H1 (cell line): ENCODE measurements at regions not wholly inside any gene's neighbourhood (a gene's known extent, or its start where the extent isn't known, plus 50 kb on each side); places are given as distances from the start of the nearest gene placed in this dataset.

ENCODE experiments used
- CTCF ChIA-PET: fragments of 300-600 bp; sonication (Branson Sonifier 250); formaldehyde crosslinking; loops from one replicate; lab custom pipeline; 2021; ENCODE audit not compliant: partially characterized antibody; lab: Charles Lee
- POLR2A ChIA-PET: fragments of 300-600 bp; sonication (Branson Sonifier 250); formaldehyde crosslinking; loops from one replicate; lab custom pipeline; 2021; ENCODE audit warnings: inconsistent platforms; ENCODE audit not compliant: partially characterized antibody; lab: Charles Lee
- DNase-seq, 2 experiments: peaks; one replicate each; pipeline versions ENCODE4 v3.0.0 to v3.0.0-alpha.2; 2010 to 2022; ENCODE audit warnings: low spot score in 2 of 2, low read depth in 1 of 2, mixed read lengths in 1 of 2
- FAIRE-seq: peaks from 2 replicates; lab custom pipeline; 2011; peaks lifted over from hg19 to GRCh38; lab: Jason Lieb, UNC
- H2AFZ ChIP-seq: 2 replicates; pipeline ENCODE4 v1.8.1; 2012; ENCODE audit warnings: low read length, inconsistent platforms
- H2AK5ac ChIP-seq: 2 replicates; pipeline ENCODE4 v1.6.1; 2013; ENCODE audit warnings: low read depth, low read length
- H2BK120ac ChIP-seq: replicated peaks from 2 replicates; pipeline ENCODE3; 2013; ENCODE audit warnings: low read depth, low read length, inconsistent platforms
- H2BK12ac ChIP-seq: 2 replicates; pipeline ENCODE4 v1.6.1; 2013; ENCODE audit warnings: low read depth, low read length
- H2BK15ac ChIP-seq: 2 replicates; pipeline ENCODE4 v1.6.1; 2013; ENCODE audit warnings: low read length
- H2BK20ac ChIP-seq: 2 replicates; pipeline ENCODE4 v1.6.1; 2013; ENCODE audit warnings: low read length
- H2BK5ac ChIP-seq: 2 replicates; pipeline ENCODE4 v1.6.1; 2013; ENCODE audit warnings: low read depth, low read length
- H3K14ac ChIP-seq: 2 replicates; pipeline ENCODE4 v1.6.1; 2013; ENCODE audit warnings: inconsistent platforms; ENCODE audit not compliant: insufficient read length
- H3K18ac ChIP-seq: 2 replicates; pipeline ENCODE4 v1.6.1; 2013; ENCODE audit warnings: low read length; ENCODE audit errors: extremely low read depth
- H3K23ac ChIP-seq: 2 replicates; pipeline ENCODE4 v1.6.1; 2013; ENCODE audit warnings: inconsistent platforms; ENCODE audit not compliant: insufficient read length
- H3K23me2 ChIP-seq: 2 replicates; pipeline ENCODE4 v1.6.1; 2013; ENCODE audit warnings: low read depth, low read length
- H3K27ac ChIP-seq: 2 replicates; pipeline ENCODE4 v1.6.1; 2011; ENCODE audit warnings: low read depth, low read length, inconsistent platforms
- H3K27me3 ChIP-seq, 4 experiments: replicated peaks in 1 of 4; 1 replicate in 1 of 4; 2 replicates in 3 of 4; pipeline versions ENCODE4 v1.6.1 to v1.8.1; 2011 to 2013; ENCODE audit warnings: low read length in 3 of 4, mild to moderate bottlenecking in 3 of 4, inconsistent platforms in 2 of 4, mixed read lengths in 2 of 4, moderate library complexity in 1 of 4; ENCODE audit not compliant: control insufficient read depth in 3 of 4, insufficient read depth in 3 of 4; ENCODE audit errors: extremely low read depth in 1 of 4
- H3K36me3 ChIP-seq, 4 experiments: 2 replicates each; pipeline versions ENCODE4 v1.6.1 to v1.8.1; 2011 to 2013; ENCODE audit warnings: mild to moderate bottlenecking in 4 of 4, low read length in 3 of 4, moderate library complexity in 2 of 4, control low read depth in 1 of 4, inconsistent platforms in 1 of 4; ENCODE audit not compliant: insufficient read depth in 4 of 4, control insufficient read depth in 2 of 4
- H3K4ac ChIP-seq: replicated peaks from 2 replicates; pipeline ENCODE3; 2013; ENCODE audit warnings: low read length, low read depth, mixed read lengths, inconsistent platforms; ENCODE audit not compliant: insufficient read length
- H3K4me1 ChIP-seq, 4 experiments: replicated peaks in 1 of 4; 1 replicate in 1 of 4; 2 replicates in 3 of 4; pipeline versions ENCODE4 v1.6.1 to v1.8.1; 2011 to 2013; ENCODE audit warnings: low read length in 3 of 4, inconsistent platforms in 2 of 4, mixed read lengths in 1 of 4; ENCODE audit not compliant: insufficient read depth in 4 of 4, control insufficient read depth in 3 of 4
- H3K4me2 ChIP-seq, 2 experiments: 2 replicates each; pipeline versions ENCODE4 v1.6.1 to v1.8.1; 2011 to 2013; ENCODE audit warnings: low read depth in 2 of 2, low read length in 2 of 2, control low read depth in 1 of 2, inconsistent platforms in 1 of 2, mild to moderate bottlenecking in 1 of 2; ENCODE audit not compliant: insufficient read depth in 1 of 2
- H3K4me3 ChIP-seq, 4 experiments: fragments of 200-600, 300-600 bp in 1 of 4; sonication (generic), shearing (Covaris generic), sonication (Bioruptor Twin) in 1 of 4; 2 replicates each; pipeline versions ENCODE4 v1.5.1 to v1.8.1; 2011 to 2016; ENCODE audit warnings: low read length in 4 of 4, low read depth in 3 of 4, control low read depth in 2 of 4, inconsistent platforms in 2 of 4, mild to moderate bottlenecking in 2 of 4, mixed read lengths in 1 of 4, moderate library complexity in 1 of 4; ENCODE audit not compliant: insufficient read depth in 2 of 4; ENCODE audit errors: extremely low read depth in 1 of 4
- H3K56ac ChIP-seq: replicated peaks from 2 replicates; pipeline ENCODE3; 2013; ENCODE audit warnings: low read depth, mild to moderate bottlenecking, mixed read lengths, low read length, inconsistent platforms; ENCODE audit not compliant: insufficient read length
- H3K79me1 ChIP-seq: 2 replicates; pipeline ENCODE4 v1.6.1; 2013; ENCODE audit warnings: low read depth, low read length, control low read depth
- H3K79me2 ChIP-seq, 2 experiments: 2 replicates each; pipeline versions ENCODE4 v1.6.1 to v1.8.1; 2012 to 2013; ENCODE audit warnings: low read length in 2 of 2, mild to moderate bottlenecking in 2 of 2, inconsistent platforms in 1 of 2; ENCODE audit not compliant: insufficient read depth in 2 of 2, control insufficient read depth in 1 of 2
- H3K9ac ChIP-seq, 4 experiments: replicated peaks in 1 of 4; 1 replicate in 1 of 4; 2 replicates in 3 of 4; pipeline versions ENCODE4 v1.6.1 to v1.8.1; 2011 to 2013; ENCODE audit warnings: low read depth in 3 of 4, low read length in 3 of 4, control low read depth in 2 of 4, mild to moderate bottlenecking in 2 of 4, moderate library complexity in 2 of 4, inconsistent platforms in 1 of 4; ENCODE audit errors: extremely low read depth in 1 of 4
- H3K9me3 ChIP-seq, 2 experiments: 2 replicates each; pipeline versions ENCODE4 v1.6.1 to v1.8.1; 2012 to 2013; ENCODE audit warnings: mild to moderate bottlenecking in 2 of 2, moderate library complexity in 2 of 2, control low read depth in 1 of 2, inconsistent platforms in 1 of 2, low read depth in 1 of 2, low read length in 1 of 2, mixed read lengths in 1 of 2; ENCODE audit not compliant: insufficient read depth in 2 of 2
- H4K20me1 ChIP-seq, 2 experiments: replicated peaks in 1 of 2; 2 replicates each; pipeline versions ENCODE3 to v1.8.1; 2011 to 2013; ENCODE audit warnings: inconsistent platforms in 2 of 2, low read length in 2 of 2, mild to moderate bottlenecking in 1 of 2; ENCODE audit not compliant: insufficient read depth in 2 of 2, control insufficient read depth in 1 of 2
- H4K5ac ChIP-seq: 2 replicates; pipeline ENCODE4 v1.6.1; 2013; ENCODE audit warnings: low read length, low read depth, mixed read lengths, inconsistent platforms; ENCODE audit not compliant: insufficient read length
- H4K8ac ChIP-seq: 2 replicates; pipeline ENCODE4 v1.8.0; 2013; ENCODE audit warnings: mild to moderate bottlenecking, moderate library complexity, low read length, inconsistent platforms; ENCODE audit not compliant: insufficient read depth; ENCODE audit errors: extremely low read depth
- H4K91ac ChIP-seq: replicated peaks from 2 replicates; pipeline ENCODE3; 2013; ENCODE audit warnings: low read length, mixed read lengths, inconsistent platforms; ENCODE audit not compliant: insufficient read length
- BCL11A ChIP-seq, 2 experiments: IDR thresholded peaks; one replicate each; pipeline ENCODE4 v1.6.1; 2011; ENCODE audit warnings: low read depth in 2 of 2, low read length in 2 of 2, mild to moderate bottlenecking in 2 of 2
- BRCA1 ChIP-seq: IDR thresholded peaks from 2 replicates; pipeline ENCODE4 v1.6.1; 2012; ENCODE audit warnings: low read depth, low read length, improper control_type of control experiment
- CHD2 ChIP-seq: IDR thresholded peaks from 2 replicates; pipeline ENCODE4 v1.6.1; 2012; ENCODE audit warnings: low read length, improper control_type of control experiment
- EGR1 ChIP-seq: IDR thresholded peaks from 2 replicates; pipeline ENCODE4 v1.6.1; 2011; ENCODE audit warnings: low read depth, low read length, borderline replicate concordance
- EP300 ChIP-seq, 2 experiments: IDR thresholded peaks; 1 replicate in 1 of 2; 2 replicates in 1 of 2; pipeline ENCODE4 v1.6.1; 2011 to 2012; ENCODE audit warnings: low read depth in 2 of 2, low read length in 2 of 2, mild to moderate bottlenecking in 2 of 2, borderline replicate concordance in 1 of 2, inconsistent platforms in 1 of 2, moderate library complexity in 1 of 2
- GTF2F1 ChIP-seq: IDR thresholded peaks from 2 replicates; pipeline ENCODE4 v1.6.1; 2012; ENCODE audit warnings: low read depth, low read length, improper control_type of control experiment, borderline replicate concordance
- MAFK ChIP-seq: IDR thresholded peaks from 2 replicates; pipeline ENCODE4 v1.6.1; 2012; ENCODE audit warnings: low read depth, mild to moderate bottlenecking, improper control_type of control experiment, low read length
- RNF2 ChIP-seq: fragments of 200-900, 300-1000 bp; sonication (generic); IDR thresholded peaks from 2 replicates; pipeline ENCODE4 v1.7.1; 2016; ENCODE audit warnings: borderline replicate concordance, low read depth, mild to moderate bottlenecking, antibody characterized with exemption, low read length; ENCODE audit not compliant: poor library complexity, severe bottlenecking; ENCODE audit errors: missing control alignments
- SIX5 ChIP-seq: IDR thresholded peaks from 2 replicates; pipeline ENCODE4 v1.6.1; 2011; ENCODE audit warnings: mild to moderate bottlenecking, low read depth, low read length
- SP2 ChIP-seq: IDR thresholded peaks from 2 replicates; pipeline ENCODE4 v1.6.1; 2012; ENCODE audit warnings: mild to moderate bottlenecking, low read length, inconsistent platforms
- YY1 ChIP-seq: IDR thresholded peaks from 2 replicates; pipeline ENCODE4 v1.6.1; 2011; ENCODE audit warnings: low read depth, mild to moderate bottlenecking, low read length
- WGBS, 2 experiments: shearing (Covaris generic) in 1 of 2; methylation state at CpG; one replicate each; pipeline versions ENCODE4 v1.1.6 to v1.1.7; 2013 to 2015; ENCODE audit warnings: low lambda C conversion rate in 2 of 2, mixed read lengths in 2 of 2, inconsistent platforms in 1 of 2, low coverage in 1 of 2, missing lambda C conversion rate in 1 of 2; ENCODE audit not compliant: insufficient replicate concordance in 2 of 2, insufficient coverage in 1 of 2, insufficient read length in 1 of 2; ENCODE audit errors: extremely low coverage in 1 of 2, missing lambda C conversion rate in 1 of 2; 5-methylcytosine and 5-hydroxymethylcytosine counted together

- H3K4ac ChIP-seq = no peak overlapping the region
- POLR2A ChIA-PET = no interaction called here
- DNase-seq (no peak), FAIRE-seq (no peak)
- H2AFZ ChIP-seq = no peak overlapping the region
- no peak overlapping the region for H4K91ac ChIP-seq
- 0 out of 2 replicates have a peak overlapping the region, but pooled peaks have one; percentile 45 for H2BK12ac ChIP-seq
- no peak overlapping the region for H3K18ac ChIP-seq
- WGBS, 2 experiments = 96% methylated on average over 3 of the region's 3 CpGs; no CpG with 5 or more reads in 1 of the 2 experiments
- TF ChIP-seq GTF2F1 = no peak
- TF ChIP-seq BRCA1 = no peak
- TF ChIP-seq EGR1 = no peak
- no peak for TF ChIP-seq EP300 (IDR thresholded peaks at IDR 0.05; ENCODE audit: borderline replicate concordance in 1 of 2, low read depth in 2 of 2, low read length in 2 of 2)
- TF ChIP-seq BCL11A (IDR thresholded peaks at IDR 0.05; ENCODE audit: low read depth in 2 of 2, low read length in 2 of 2) = no peak
- no peak for TF ChIP-seq RNF2
- TF ChIP-seq MAFK = no peak
- no peak for TF ChIP-seq YY1
- no peak for TF ChIP-seq SIX5
- no peak for TF ChIP-seq SP2
- no peak for TF ChIP-seq CHD2
- H3K14ac ChIP-seq = no peak overlapping the region
- no peak overlapping the region for H3K27ac ChIP-seq
- no peak overlapping the region for H2BK120ac ChIP-seq
- no peak overlapping the region for H2BK20ac ChIP-seq
- no peaks in the 10 kb centered on the region for H3K4me1 ChIP-seq
- H3K4me2 ChIP-seq = no peak overlapping the region
- no peak overlapping the region for H3K4me3 ChIP-seq
- no peak overlapping the region for H3K23ac ChIP-seq
- H3K9me3 ChIP-seq = no peaks in the 10 kb centered on the region
- no peaks in the 10 kb centered on the region for H3K79me2 ChIP-seq
- H3K9ac ChIP-seq = no peak overlapping the region
- H3K27me3 ChIP-seq = no peaks in the 10 kb centered on the region
- CTCF ChIA-PET = interaction anchor here (0.6 to 3.1 kb wide), 21 partner anchors 8 to 729 kb away, joined by 3 to 70 read pairs (median 5); no protein-coding TSS in a partner anchor
- no peak overlapping the region for H2AK5ac ChIP-seq
- H3K79me1 ChIP-seq = no peaks in the 10 kb centered on the region
- no peaks in the 10 kb centered on the region for H3K23me2 ChIP-seq
- no peak overlapping the region for H4K5ac ChIP-seq
- H3K56ac ChIP-seq = no peak overlapping the region
- H4K20me1 ChIP-seq = no peaks in the 10 kb centered on the region
- no peak overlapping the region for H2BK5ac ChIP-seq
- no peak overlapping the region for H2BK15ac ChIP-seq
- no peaks in the 10 kb centered on the region for H3K36me3 ChIP-seq
- no peak overlapping the region for H4K8ac ChIP-seq
Observed at GRCh38 chr2:204144492-204144891, 207.9 kb downstream of the ICOS start.
